Activated naive CD8-positive, alpha-beta T cell (primary cell): ENCODE measurements at regions not wholly inside any gene's neighbourhood (a gene's known extent, or its start where the extent isn't known, plus 50 kb on each side); places are given as distances from the start of the nearest gene placed in this dataset.

ENCODE experiments used
- H3K27ac Mint-ChIP-seq: one replicate; pipeline ENCODE4 v1.8.0; 2021; ENCODE audit warnings: mixed read lengths
- H3K27me3 Mint-ChIP-seq: one replicate; pipeline ENCODE4 v1.8.0; 2021; ENCODE audit warnings: mixed read lengths
- H3K36me3 Mint-ChIP-seq: one replicate; pipeline ENCODE4 v1.8.0; 2021; ENCODE audit warnings: mixed read lengths
- H3K4me1 Mint-ChIP-seq: one replicate; pipeline ENCODE4 v1.8.0; 2021; ENCODE audit warnings: low read depth, mixed read lengths
- H3K4me3 Mint-ChIP-seq: one replicate; pipeline ENCODE4 v1.8.0; 2021; ENCODE audit warnings: mild to moderate bottlenecking, mixed read lengths
- H3K9me3 Mint-ChIP-seq: one replicate; pipeline ENCODE4 v1.8.0; 2021; ENCODE audit warnings: low read depth, mixed read lengths

GRCh38 chr10:77695186-77695585 lies 57.6 kb upstream of the KCNMA1 start:
- Mint-ChIP-seq H3K4me3 (no peak overlapping the region), H3K9me3 (no peaks in the 10 kb centered on the region), H3K27me3 (peaks cover 8% of the 10 kb centered on the region), H3K27ac (no peak overlapping the region), H3K36me3 (no peaks in the 10 kb centered on the region), H3K4me1 (no peaks in the 10 kb centered on the region)

- no peak overlapping the region for H3K27ac Mint-ChIP-seq
- H3K36me3 Mint-ChIP-seq = no peaks in the 10 kb centered on the region
- peaks cover 12% of the 10 kb centered on the region for H3K27me3 Mint-ChIP-seq
- H3K4me3 Mint-ChIP-seq = no peak overlapping the region
- no peaks in the 10 kb centered on the region for H3K9me3 Mint-ChIP-seq
- no peaks in the 10 kb centered on the region for H3K4me1 Mint-ChIP-seq
Observed at GRCh38 chr10:77692782-77693181, 55.2 kb upstream of the KCNMA1 start.

GRCh38 chr10:77689339-77689738 lies 51.7 kb upstream of the KCNMA1 start:
- no peak overlapping the region for H3K27ac Mint-ChIP-seq
- no peaks in the 10 kb centered on the region for H3K4me1 Mint-ChIP-seq
- H3K4me3 Mint-ChIP-seq = no peak overlapping the region
- H3K27me3 Mint-ChIP-seq = peaks cover 12% of the 10 kb centered on the region
- no peaks in the 10 kb centered on the region for H3K36me3 Mint-ChIP-seq
- no peaks in the 10 kb centered on the region for H3K9me3 Mint-ChIP-seq

- no peaks in the 10 kb centered on the region for H3K36me3 Mint-ChIP-seq
- no peak overlapping the region for H3K4me3 Mint-ChIP-seq
- no peaks in the 10 kb centered on the region for H3K9me3 Mint-ChIP-seq
- peaks cover 7% of the 10 kb centered on the region for H3K27me3 Mint-ChIP-seq
- H3K4me1 Mint-ChIP-seq = no peaks in the 10 kb centered on the region
- H3K27ac Mint-ChIP-seq = no peak overlapping the region
Observed at GRCh38 chr10:77687621-77688020, 50.0 kb upstream of the KCNMA1 start.
